Testis (tissue), 2 donors: ENCODE measurements at regions not wholly inside any gene's neighbourhood (a gene's known extent, or its start where the extent isn't known, plus 50 kb on each side); places are given as distances from the start of the nearest gene placed in this dataset.

Experiments
- DNase-seq: peaks from one replicate; pipeline ENCODE4 v3.0.0-alpha.2; 2019
- H3K27ac ChIP-seq, 2 donors: fragments of 200-600 bp; sonication (generic); one replicate each; pipeline ENCODE4 v1.5.1; 2019
- H3K27me3 ChIP-seq: fragments of 200-600 bp; sonication (generic); one replicate; pipeline ENCODE4 v1.5.1; 2019
- H3K36me3 ChIP-seq: fragments of 200-600 bp; sonication (generic); one replicate; pipeline ENCODE4 v1.5.1; 2017; ENCODE audit warnings: low read depth; ENCODE audit errors: missing control alignments
- H3K4me1 ChIP-seq: fragments of 200-600 bp; sonication (generic); one replicate; pipeline ENCODE4 v1.5.1; 2019
- H3K4me3 ChIP-seq, 2 donors: fragments of 200-600 bp; sonication (generic); one replicate each; pipeline ENCODE4 v1.5.1; 2017 to 2019
- H3K9me3 ChIP-seq: fragments of 200-600 bp; sonication (generic); one replicate; pipeline ENCODE4 v1.5.1; 2017
- CTCF ChIP-seq, 3 experiments: fragments of 450-650 bp in 2 of 3; fragments of 200-600 bp in 1 of 3; sonication (generic) in 1 of 3; IDR thresholded peaks; one replicate each; pipeline ENCODE4 v1.5.1; 2016 to 2019; ENCODE audit warnings: antibody characterized with exemption in 3 of 3, mild to moderate bottlenecking in 2 of 3, moderate library complexity in 1 of 3
- POLR2A ChIP-seq: fragments of 450-650 bp; IDR thresholded peaks from one replicate; pipeline ENCODE4 v1.6.1; 2017; ENCODE audit warnings: antibody characterized with exemption, mild to moderate bottlenecking, moderate library complexity
- WGBS, 2 donors: methylation state at CpG; one replicate each; pipeline ENCODE4 v1.1.5; 2018; 5-methylcytosine and 5-hydroxymethylcytosine counted together
- intact Hi-C: fragments of 100-400 bp; cut with DNase I; formaldehyde crosslinking; loops from one replicate; pipeline ENCODE4 v1.15.1; 2023; ENCODE audit warnings: low total_unique reads

DNA sequence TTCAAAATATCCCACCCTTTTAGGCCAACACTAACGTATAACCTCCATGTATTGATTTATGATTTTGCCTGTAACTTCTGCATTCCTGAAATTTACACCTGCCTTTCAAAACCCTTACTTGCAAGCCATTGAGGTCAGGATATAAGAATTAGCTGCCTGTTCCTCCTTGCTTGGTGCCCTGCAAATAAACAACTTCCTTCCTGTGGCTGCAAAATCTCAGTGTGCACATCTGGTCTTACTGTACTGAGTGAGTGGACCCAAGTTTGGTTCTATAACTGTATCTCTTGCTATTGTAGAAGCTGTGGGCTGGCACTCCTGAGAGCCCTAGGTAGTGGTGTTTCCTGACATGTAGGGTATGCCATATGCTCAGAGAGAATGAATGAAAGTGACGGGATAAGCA, 191.1 kb upstream of the RASGRP1 start:
- no peak overlapping the region for H3K4me3 ChIP-seq
- intact Hi-C loops: no loop called here
- no peak for TF ChIP-seq POLR2A
- no peak for TF ChIP-seq CTCF (IDR thresholded peaks at IDR 0.05)
- no peaks in the 10 kb centered on the region for H3K4me1 ChIP-seq
- no peak for DNase-seq
- H3K27ac ChIP-seq: no peak overlapping the region
- 86 to 94% methylated on average over 2 of the region's 2 CpGs for WGBS, 2 donors
- no peaks in the 10 kb centered on the region for H3K36me3 ChIP-seq
- no peaks in the 10 kb centered on the region for H3K9me3 ChIP-seq
- H3K27me3 ChIP-seq: no peaks in the 10 kb centered on the region

DNA sequence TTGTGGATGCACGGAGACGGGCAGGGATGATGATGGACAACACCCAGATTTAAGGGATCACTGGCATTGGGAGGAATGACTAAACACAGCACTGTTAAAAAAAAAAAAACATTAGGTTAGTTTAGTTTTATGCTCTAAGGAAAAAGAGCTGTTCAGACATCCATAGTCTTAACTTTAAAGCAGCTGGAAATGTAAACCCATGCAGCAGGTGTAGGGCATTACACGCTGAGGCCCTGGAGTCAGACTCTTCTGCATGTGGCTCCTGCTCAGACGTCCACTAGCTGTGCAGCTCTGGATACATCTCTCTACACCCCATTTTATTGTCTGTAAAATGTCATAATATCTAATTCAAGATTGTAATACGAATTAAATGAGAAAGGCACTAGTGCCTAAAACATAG, 191.8 kb upstream of the RASGRP1 start:
- H3K4me1 ChIP-seq: no peaks in the 10 kb centered on the region
- H3K27me3 ChIP-seq: no peaks in the 10 kb centered on the region
- no peaks in the 10 kb centered on the region for H3K9me3 ChIP-seq
- no peaks in the 10 kb centered on the region for H3K36me3 ChIP-seq
- no peak for DNase-seq
- 88 to 95% methylated on average over 5 of the region's 5 CpGs for WGBS, 2 donors
- intact Hi-C loops: no loop called here
- H3K27ac ChIP-seq: no peak overlapping the region
- H3K4me3 ChIP-seq: no peak overlapping the region
- TF ChIP-seq POLR2A (no peak), CTCF (IDR thresholded peaks at IDR 0.05) (no peak)

- 76 to 100% methylated on average over 1 of the region's 1 CpG for WGBS, 2 donors
- H3K27me3 ChIP-seq: no peaks in the 10 kb centered on the region
- no peaks in the 10 kb centered on the region for H3K9me3 ChIP-seq
- H3K4me1 ChIP-seq: no peaks in the 10 kb centered on the region
- DNase-seq: no peak
- intact Hi-C loops: no loop called here
- H3K36me3 ChIP-seq: no peaks in the 10 kb centered on the region
- H3K27ac ChIP-seq: no peak overlapping the region
- H3K4me3 ChIP-seq: no peak overlapping the region
- no peak for TF ChIP-seq CTCF (IDR thresholded peaks at IDR 0.05)
- TF ChIP-seq POLR2A: no peak
These were observed 193.4 kb upstream of the RASGRP1 start for GRCh38 chr15:38758043-38758442.

- Histone ChIP-seq H3K27me3 (no peaks in the 10 kb centered on the region), H3K4me1 (no peaks in the 10 kb centered on the region), H3K9me3 (no peaks in the 10 kb centered on the region), H3K4me3 (no peak overlapping the region), H3K36me3 (no peaks in the 10 kb centered on the region), H3K27ac (no peak overlapping the region)
- TF ChIP-seq POLR2A (no peak), CTCF (IDR thresholded peaks at IDR 0.05) (no peak)
- 78 to 88% methylated on average over 2 of the region's 2 CpGs for WGBS, 2 donors
- intact Hi-C loops: no loop called here
- DNase-seq: no peak
These were observed 197.1 kb upstream of the RASGRP1 start for GRCh38 chr15:38761681-38762080.

DNA sequence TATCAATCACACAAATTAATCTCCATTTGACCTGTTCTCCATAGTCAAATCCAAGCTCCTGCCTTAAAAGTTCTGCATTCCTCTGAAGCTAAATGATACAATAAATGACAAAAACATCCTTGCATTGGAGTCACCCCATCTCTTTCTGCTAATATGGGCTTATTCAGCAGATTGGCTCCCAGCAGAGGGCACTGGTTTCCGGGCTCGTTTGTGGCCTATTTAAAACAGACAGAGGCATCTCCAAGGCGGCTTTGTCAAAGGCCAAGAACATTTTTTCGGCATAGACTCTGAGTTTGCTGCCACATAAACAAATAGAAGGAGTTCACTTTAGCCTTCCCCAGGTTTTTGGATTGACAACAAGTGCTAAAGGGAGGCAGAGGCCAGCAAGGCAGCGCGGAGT, 204.4 kb upstream of the RASGRP1 start:
- no peak for TF ChIP-seq CTCF (IDR thresholded peaks at IDR 0.05)
- no peak for TF ChIP-seq POLR2A
- Histone ChIP-seq H3K27me3 (no peaks in the 10 kb centered on the region), H3K36me3 (no peaks in the 10 kb centered on the region), H3K27ac (no peak overlapping the region), H3K9me3 (no peaks in the 10 kb centered on the region), H3K4me1 (no peaks in the 10 kb centered on the region), H3K4me3 (no peak overlapping the region)
- intact Hi-C loops: no loop called here
- peak; percentile 32 for DNase-seq
- 56 to 62% methylated on average over 6 of the region's 6 CpGs for WGBS, 2 donors
